Hepatocyte (in vitro differentiated cells): ENCODE measurements at regions not wholly inside any gene's neighbourhood (a gene's known extent, or its start where the extent isn't known, plus 50 kb on each side); places are given as distances from the start of the nearest gene placed in this dataset.

Experiments
- CTCF ChIP-seq: fragments of 200-600 bp; sonication (generic); IDR thresholded peaks from 2 replicates; pipeline ENCODE4 v1.5.1; 2016; ENCODE audit warnings: antibody characterized with exemption, mild to moderate bottlenecking; ENCODE audit not compliant: poor library complexity
- EZH2 ChIP-seq: fragments of 200-600 bp; sonication (generic); IDR thresholded peaks from 2 replicates; pipeline ENCODE4 v1.6.1; 2016; ENCODE audit warnings: antibody characterized with exemption, mild to moderate bottlenecking, borderline replicate concordance

DNA sequence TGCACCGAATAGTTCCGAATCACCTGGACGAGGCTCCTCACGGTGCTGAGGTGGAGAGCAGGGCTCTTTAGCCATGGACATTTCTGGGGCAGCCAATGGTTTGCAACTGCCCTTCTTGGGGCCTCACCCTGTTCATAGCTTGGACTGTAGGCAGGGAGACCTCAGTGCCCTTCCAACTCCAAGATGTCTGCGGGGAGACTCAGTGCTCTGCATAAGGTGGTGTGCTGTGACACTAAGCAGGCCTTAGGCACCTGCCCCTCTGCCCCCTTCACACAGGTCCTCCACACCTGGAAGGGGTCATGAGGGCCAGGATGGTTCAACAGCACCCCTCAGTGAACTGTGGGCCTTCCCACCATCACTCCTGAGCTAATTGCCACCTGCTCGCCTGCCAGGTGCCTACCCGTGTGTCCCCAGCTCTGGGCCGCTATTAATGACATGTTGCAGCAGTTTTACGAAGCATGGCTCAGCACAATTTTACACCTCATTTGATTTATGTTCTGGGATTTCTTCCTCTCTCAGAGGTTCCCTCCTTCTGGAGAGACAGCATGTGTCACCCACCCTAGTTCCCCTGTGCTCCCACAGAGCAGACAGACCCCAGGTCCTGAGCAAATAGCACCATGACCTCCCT lies 101.2 kb upstream of the SMAD3 start:
- TF ChIP-seq CTCF (no peak), EZH2 (no peak)
